KG1 (cell line): ENCODE measurements at regions not wholly inside any gene's neighbourhood (a gene's known extent, or its start where the extent isn't known, plus 50 kb on each side); places are given as distances from the start of the nearest gene placed in this dataset.
"Not testable (repeated sequence)": the region's sequence is repeated elsewhere in the genome, so short reads cannot be mapped to it uniquely, and the experiment has no call there.

Experiments
- DNase-seq: peaks from one replicate; lab custom pipeline; 2025; lab: John Stamatoyannopoulos, UW

DNA sequence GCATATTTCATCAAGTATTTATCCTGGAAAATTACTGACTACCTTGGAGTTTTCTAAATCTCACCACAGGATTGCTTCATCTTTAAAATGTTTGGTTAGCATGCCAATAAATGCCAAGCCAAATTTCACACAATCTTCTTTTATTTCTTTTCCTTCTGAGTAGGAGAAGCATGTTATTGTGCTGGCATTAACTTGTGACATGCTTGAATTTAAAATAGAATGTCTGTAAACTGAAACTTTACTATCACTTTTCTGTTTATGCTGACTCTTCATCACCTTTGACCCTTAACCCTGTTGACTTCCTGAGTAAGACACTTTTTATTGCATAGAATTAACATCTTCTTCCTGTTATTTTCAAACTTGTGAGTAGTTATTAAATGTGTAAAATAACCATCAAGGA, 56.2 kb upstream of the LRRTM4 start:
- no peak for DNase-seq

DNA sequence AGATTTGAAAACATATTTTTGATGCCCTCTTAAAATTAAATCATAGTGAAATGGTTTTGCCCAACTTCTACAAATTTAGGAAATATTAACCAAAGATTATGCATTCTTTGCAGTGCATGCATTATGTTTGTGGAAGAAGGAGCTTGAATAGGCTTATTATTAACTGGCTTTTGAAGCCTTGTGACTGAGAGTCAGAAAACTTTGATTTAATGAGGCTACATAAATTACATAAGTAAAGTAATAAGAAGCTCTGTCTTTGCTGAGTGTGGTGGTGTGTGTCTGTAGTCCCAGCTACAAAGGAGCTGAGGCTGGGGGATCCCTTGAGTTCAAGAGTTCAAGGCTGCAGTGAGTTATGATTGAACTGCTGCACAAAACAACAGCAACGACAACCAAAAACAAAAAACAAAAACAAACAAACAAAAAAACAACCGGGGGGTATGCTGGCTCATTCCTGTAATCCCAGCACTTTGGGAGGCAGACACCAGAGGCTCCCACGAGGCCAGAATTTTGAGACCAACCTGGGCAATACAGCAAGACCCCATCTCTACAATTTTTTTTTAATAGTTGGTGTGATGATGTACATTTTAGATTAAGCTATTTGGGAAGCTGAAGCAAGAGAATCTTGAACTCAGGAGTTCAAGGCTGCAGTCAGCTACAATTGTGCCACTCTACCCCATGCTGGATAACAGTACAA, 57.0 kb upstream of the LRRTM4 start:
- DNase-seq, result no peak

DNA sequence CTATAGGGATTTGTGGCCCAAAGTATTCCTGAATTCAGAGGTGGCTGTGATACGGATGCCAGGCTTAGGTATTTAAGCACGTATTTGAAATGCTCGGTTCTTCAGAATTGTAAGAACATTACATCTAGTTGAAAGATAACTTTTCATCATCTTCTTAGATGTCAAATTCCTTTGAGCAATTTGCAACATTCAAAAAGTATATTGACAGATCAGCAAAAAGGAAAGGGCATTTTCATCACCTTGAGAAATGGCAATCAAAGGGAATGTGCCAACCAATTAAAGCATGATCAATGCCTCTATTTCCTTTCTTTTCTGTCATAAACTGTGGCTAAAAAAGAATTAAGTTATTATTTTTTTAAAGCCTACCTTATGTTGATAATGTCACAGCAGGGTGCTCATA, 66.3 kb upstream of the LRRTM4 start:
- no peak for DNase-seq

DNA sequence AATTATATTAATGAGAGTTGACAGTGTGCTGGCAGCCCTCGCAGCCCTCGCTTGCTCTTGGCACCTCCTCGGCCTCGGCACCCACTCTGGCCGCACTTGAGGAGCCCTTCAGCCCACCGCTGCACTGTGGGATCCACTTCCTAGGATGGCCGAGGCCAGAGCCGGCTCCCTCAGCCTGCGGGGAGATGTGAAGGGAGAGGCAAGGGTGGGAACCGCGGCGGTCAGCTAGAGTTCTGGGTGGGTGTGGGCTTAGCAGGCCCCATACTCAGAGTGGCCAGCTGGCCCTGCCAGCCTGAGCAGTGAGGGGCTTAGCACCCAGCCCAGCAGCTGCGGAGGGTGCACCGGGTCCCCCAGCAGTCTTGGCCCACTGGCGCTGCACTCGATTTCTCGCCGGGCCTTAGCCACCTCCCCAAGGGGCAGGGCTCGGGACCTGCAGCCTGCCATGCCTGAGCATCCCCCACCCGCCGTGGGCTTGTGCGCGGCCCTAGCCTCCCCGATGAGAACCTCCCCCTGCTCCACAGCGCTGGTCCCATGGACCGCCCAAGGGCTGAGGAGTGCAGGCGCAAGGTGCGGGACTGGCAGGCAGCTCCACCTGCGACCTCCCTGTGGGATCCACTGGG, 68.2 kb upstream of the LRRTM4 start:
- no peak for DNase-seq

DNA sequence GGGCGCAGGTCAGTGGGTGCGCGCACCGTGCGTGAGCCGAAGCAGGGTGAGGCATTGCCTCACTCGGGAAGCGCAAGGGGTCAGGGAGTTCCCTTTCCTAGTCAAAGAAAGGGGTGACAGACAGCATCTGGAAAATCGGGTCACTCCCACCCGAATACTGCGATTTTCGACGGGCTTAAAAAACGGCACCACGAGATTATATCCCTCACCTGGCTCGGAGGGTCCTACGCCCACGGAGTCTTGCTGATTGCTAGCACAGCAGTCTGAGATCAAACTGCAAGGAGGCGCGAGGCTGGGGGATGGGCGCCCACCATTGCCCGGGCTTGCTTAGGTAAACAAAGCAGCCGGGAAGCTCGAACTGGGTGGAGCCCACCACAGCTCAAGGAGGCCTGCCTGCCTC, 70.8 kb upstream of the LRRTM4 start:
- not testable (repeated sequence) for DNase-seq

DNA sequence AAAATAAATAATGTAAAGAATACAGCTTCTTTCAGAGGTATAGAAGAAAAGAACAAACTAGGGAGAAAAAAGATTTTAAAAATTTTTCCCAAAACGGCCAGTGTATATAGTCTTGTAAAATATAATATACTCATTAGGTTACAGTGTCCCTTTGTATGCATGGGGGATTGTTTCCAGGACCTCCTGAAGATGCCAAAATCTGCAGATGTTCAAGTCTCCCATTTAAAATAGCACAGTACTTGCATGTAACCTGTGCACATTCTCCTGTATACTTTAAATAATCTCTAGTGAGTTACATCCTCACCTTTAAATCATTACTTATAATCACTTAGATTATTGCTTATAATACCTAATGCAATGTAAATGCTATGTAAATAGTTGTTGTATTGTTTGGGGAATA, 80.6 kb upstream of the LRRTM4 start:
- DNase-seq, result no peak

DNA sequence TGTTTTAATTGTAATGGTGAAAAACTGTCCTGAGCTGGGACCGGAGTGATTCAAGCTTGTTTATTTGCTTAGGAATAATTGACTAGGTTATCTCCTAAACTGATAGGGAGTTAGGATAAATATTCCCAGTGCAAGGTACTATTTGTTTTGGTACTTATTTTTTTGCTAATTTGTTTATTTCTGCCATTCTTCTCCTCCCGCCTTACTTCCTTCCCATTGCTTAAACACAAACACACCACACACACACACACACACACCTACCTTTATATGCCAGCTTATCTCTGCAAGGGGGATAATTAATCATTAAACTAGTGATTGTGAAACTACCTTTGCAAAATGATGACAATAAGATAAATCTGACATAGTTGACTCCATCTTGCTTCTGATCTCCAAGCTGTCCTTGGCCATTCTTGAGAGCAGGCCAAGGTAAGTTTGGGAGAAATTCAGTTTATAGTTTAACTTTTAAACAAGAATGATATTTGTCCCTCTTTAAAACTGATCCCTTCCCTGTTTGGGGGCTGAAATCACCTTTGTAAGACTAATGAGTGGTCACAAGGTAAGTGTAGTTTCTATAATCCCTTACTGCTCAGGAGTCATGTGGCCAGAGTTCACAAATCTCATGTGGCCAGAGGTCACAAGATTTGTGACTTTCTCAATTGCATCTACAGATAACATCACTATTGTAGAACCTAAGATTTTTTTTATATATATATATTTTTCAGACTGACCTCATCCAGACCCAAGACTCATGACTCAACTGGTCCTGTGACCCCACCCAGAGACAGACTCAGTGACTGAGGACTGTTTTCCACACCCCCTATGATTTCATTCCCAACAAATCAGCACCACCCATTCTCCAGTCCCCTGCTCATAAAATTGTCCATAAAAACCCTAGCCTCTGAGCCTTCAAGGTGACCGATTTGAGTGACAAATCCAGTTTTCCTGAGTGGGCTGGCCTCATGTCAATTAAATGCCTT, 83.1 kb upstream of the LRRTM4 start:
- no peak for DNase-seq

DNA sequence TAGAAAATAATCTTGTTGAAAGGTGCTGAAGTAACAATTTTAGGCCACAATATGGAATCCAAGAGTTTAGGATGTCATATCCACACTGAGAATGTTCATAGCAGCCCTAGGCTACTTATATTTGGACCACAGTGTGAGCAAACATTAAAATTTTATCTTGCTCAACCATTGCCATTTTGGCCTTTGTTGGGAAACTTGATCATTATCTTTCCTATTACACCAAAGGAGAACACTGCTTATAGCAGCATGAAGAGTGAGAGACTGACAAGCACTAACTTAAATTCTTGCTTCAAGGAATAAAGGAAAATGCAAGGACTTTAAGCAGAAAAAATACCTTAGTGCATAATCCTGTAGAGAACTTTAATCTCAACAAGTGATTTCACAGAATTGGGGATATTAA, 86.3 kb upstream of the LRRTM4 start:
- no peak for DNase-seq

DNA sequence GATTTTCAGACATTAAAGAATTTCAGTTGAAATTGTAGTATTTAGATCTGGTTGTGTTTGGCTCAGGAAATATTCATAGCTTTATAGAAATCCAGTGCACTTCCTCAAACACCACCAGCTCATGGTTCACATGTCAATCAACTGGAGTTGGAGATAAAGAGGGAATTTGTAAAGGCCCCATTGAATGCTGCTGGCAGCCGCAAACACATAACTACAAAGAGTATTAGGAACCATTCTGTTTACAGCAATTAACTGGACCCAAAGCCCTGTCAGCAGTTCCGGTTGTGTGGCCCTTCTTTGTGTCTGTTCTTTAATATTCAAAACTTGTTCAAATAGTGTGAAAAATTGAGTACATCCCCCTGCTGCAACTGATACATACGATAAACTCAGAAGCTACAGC, 107.4 kb upstream of the LRRTM4 start:
- no peak for DNase-seq

DNA sequence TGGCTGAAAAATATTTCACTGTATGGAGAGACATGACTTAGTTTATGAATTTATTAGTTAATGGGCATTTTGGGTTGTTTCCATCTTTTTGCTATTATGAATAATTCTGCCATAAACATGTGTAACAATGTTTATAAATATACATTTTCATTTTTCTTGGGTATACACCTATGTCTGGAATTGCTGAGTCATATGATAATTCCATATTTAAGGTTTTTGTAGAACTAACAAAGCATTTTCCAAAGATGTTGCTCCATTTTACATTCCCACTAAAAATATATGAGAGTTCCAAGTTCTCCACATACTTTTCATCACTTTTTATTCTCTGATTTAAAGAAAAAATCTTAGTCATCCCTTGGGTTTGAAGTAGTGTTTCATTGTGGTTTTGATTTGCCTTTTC, 108.8 kb upstream of the LRRTM4 start:
- DNase-seq, result no peak

DNA sequence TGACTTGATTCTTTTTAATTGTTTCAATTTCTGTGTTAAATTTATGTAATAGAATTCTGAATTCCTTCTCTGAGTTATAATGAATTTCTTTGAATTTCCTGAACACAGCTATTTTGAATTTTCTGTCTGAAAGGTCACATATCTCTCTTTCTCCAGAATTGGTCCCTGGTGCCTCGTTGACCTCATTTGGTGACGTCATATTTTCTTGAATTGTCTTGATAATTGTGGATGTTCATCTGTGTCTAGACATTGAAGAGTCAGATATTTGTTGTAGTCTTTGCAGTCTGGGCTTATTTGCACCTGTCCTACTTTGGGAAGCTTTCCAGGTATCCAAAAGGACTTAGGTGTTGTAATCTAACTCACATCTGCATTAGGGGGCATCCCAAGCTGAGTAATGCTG, 111.4 kb upstream of the LRRTM4 start:
- DNase-seq, result no peak

DNA sequence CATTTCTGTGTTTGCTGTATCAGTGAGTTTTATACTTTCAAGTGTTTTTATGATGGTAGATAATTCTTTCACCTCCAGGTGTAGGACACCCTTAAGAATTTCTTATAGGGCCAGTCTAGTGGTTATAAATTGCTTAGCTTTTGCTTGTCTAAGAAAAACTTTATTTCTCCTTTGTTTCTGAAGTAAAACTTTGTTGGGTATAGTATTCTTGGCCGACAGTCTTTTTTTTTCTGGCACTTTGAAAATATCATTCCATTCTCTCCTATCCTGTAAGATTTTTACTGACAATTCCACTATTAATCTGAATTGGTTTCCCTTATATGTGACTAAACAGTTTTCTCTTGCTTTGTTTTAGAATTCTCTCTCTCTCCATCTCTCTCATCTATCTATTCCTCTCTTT, 118.7 kb upstream of the LRRTM4 start:
- DNase-seq, result no peak

DNA sequence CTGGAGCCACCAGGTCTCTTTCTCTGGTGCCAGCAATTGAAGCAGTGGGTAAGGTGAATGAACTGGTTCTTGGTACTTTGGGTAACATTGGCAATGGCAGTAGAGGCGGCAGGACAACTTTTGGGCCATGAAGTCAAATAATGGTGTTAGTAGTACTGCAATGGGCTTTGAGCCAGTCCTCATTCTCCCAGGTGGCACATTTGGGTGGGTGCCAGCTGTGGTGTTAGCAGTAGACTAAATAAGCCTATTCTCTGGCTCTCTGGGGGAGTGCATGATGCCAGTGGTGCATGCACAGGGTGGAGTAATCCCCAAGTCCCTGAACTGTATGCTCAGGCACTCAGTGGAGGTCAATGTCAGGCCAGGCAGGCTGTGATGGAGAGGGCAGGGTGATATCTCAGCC, 120.2 kb upstream of the LRRTM4 start:
- DNase-seq, result no peak

DNA sequence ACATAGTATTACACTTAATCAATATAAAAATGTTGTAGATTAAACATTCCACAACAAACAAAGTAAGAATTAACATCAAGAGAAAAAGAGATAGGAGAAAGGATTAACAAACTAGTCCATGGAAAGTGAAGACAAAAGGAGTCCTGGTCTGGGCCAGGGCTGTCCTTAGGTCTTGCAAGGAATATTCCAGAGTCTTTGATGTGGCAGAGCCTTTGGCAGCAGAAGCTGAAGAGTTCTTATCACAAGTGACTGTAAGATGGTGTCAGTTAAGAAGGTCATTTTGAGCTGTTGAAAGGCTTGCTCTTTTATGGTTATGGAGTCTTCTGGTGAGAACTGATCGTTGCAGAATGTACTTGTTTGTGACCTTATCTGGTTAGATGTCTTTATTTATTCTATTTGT, 127.7 kb upstream of the LRRTM4 start:
- DNase-seq, result no peak

DNA sequence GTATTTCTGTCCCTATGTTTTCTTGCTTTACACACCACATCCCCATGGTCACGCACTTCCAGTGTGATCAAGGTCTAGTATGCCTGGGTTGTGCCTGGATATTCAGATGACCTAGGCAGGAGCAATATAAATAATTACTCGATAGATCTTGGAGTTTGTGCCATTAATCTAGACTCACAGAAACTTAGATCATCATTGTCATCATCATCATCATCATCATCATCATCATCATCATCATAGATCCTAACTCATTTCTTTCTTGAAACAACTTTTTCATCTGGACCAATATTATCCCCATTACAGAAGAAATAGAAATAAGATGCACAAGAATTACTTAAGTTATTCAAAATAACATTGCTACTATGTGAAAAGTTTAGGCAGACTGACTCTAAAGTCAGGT, 130.3 kb upstream of the LRRTM4 start:
- no peak for DNase-seq

DNA sequence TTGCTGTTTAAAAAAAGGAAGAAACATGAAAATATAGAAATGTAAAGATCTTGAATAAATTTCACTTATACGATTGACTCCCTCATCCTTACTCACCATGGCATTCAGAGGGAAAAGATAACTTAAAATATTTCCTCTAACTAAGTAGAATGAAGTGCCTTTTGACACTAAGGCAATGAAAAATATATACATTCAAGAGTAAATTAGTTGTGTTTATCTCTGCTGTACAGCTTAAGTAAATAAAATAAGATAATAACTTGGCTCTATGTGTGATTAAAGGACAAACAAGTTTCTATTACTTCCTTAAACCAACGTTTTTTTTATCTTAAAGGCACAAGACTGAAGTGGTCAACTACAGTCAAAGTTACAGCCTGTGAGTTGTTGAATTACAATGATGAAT, 142.3 kb upstream of the LRRTM4 start:
- no peak for DNase-seq

DNA sequence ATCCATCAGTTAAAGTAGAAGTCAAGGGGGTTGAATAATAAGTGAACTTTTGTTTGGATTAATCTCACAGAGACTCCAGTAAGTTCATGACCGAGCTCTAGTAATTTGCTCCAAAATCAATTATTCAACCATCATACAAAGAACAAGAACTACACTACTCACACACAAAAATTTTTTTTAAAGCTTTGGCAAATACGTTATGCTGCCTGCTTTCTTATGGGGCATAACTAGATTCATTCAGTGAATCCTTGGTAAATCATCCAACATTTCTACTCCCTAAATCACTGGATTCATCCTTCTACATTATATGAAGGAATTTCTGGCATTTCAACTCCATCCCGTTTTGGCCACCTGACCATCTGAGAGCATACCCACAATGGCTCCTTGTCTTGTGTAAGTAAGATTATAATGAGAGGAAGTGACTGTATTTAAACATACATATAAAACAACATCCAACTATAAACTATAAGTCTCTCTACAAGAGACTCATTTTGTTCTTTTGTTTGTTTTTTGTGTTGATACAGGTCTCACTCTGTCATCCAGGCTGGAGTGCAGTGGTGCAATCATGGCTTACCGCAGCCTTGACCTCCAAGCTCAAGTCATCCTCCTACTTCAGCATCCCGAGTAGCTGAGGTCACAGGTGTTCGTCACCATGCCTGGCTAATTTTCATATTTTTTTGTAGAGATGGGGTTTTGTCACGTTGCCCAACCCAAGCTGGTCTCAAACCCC, 144.2 kb upstream of the LRRTM4 start:
- no peak for DNase-seq

DNA sequence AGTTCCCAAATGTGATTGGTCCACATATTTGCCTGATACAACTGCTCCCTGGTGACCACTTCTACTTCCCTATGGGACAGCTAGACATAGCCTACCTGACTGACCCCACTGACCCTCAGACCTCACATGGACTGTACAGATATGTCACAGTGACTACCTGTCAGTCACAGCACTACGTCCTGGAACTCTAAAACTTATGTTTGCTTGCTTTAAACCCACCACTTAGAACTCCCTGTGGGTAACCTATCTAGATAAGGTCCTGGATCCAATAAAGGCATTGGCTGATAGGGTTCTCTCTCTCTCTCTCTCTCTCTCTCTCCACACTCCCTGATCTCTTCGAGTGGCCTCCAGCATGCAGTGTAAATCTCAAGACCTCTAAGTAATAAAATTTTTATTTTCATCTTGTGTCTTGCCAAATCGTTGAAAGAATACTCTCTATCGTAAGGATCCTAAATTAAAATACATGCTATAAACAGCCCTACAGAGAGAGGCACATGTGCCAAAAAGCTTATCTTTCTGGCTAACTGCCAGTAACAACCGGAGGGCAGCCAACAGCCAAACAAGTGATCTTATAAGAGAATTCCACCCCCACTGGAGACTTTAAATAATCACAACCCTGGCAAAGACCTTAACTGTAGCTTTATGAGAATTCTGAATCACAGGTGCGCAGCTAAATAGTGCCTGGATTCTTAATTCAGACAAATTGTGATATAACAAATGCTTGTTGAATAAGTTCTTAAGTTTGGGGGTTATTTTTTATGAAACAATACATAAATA, 162.6 kb upstream of the LRRTM4 start:
- not testable (repeated sequence) for DNase-seq

DNA sequence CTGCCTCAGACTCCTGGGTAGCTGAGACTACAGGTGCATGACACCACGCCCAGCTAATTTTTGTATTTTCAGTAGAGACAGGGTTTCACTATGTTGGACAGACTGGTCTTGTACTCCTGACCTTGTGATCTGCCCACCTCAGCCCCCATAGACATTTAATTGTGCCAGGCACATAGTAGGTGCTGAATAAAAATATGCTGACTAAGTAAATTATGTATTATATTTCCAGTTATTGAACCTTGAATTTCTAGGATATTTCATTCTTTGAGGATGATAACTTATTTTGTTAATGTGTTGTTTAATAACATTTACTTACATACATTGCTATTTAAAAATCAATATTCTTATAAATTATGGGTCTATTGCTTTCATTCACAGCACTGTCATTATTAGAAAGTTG, 190.4 kb upstream of the LRRTM4 start:
- no peak for DNase-seq

DNA sequence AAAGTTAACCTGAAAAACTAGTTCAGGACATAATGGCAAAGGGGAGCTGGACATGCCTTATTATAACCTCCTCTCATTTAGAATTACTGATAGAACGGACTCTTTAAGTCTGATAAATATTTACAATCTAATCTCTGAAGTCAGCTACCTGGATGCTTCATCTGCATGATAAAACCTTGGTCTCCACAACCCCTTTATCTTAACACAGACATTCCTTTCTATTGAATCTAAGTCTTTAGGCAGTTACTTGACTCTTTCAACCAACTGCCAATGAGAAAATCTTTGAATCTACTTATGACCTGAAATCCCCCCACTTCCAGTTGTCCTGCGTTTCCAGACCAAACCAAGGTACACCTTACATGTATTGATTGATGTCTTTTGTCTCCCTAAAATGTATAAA, 191.2 kb upstream of the LRRTM4 start:
- DNase-seq, result no peak

DNA sequence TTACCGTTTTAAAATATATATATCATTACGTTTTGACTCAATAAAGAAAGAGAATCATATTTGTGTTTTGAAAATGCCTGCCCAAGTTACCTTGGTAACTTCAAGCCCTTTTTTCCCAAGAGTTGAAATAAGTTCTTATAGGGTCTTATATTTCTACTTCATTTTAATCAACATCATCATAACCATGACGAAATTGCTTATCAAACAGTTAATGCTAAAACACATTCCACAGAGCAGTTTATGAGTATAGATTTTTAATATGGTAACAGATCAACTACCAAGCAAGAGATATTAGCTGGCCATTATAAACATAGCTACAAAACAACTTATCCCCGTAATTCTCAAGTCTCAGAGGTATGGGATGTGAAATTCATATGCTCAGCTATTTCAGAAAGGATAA, 197.9 kb upstream of the LRRTM4 start:
- no peak for DNase-seq

DNA sequence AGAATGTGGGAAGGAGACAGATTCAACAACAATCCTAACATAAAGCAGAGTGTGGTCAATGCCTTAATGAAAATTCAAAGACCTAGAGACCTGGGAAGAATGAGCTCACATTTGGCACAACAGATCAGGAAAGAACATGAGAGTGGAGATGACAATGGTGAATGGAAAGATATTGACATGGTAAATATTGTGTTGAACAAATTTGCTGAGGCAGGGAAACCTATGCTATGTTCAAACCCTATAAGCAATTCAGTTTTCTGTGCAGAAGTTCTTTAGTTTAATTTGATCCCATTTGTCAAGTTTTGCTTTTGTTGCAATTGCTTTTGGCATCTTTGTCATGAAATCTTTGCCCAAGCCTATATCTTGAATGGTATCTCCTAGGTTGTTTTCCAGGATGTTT, 199.4 kb upstream of the LRRTM4 start:
- DNase-seq, result no peak
